CD4-positive, CD25-positive, alpha-beta regulatory T cell (primary cell): ENCODE measurements at regions not wholly inside any gene's neighbourhood (a gene's known extent, or its start where the extent isn't known, plus 50 kb on each side); places are given as distances from the start of the nearest gene placed in this dataset.
"Not testable (repeated sequence)": the region's sequence is repeated elsewhere in the genome, so short reads cannot be mapped to it uniquely, and the experiment has no call there.

ENCODE experiments used
- ATAC-seq, 2 donors: fragments of 150-1000 bp; cut with Tn5 transposase; one replicate each; pipeline ENCODE4 v1.10.0; 2021; ENCODE audit warnings: low read depth in 2 of 2, moderate number of reproducible peaks in 2 of 2, moderate library complexity in 1 of 2
- DNase-seq, 3 donors: peaks; one replicate each; pipeline versions ENCODE4 v3.0.0 to v3.0.0-alpha.2; 2012 to 2022; ENCODE audit warnings: mixed read lengths in 1 of 3
- H3K27ac ChIP-seq: one replicate; pipeline ENCODE4 v1.7.0; 2013; ENCODE audit warnings: mild to moderate bottlenecking, low read length; ENCODE audit not compliant: insufficient read depth, poor library complexity, severe bottlenecking
- H3K27me3 ChIP-seq: one replicate; pipeline ENCODE4 v1.7.0; 2013; ENCODE audit warnings: low read length; ENCODE audit not compliant: control insufficient read depth, insufficient read depth
- H3K36me3 ChIP-seq: one replicate; pipeline ENCODE4 v1.7.0; 2013; ENCODE audit warnings: mild to moderate bottlenecking, low read length, moderate library complexity; ENCODE audit not compliant: control insufficient read depth, insufficient read depth
- H3K4me1 ChIP-seq: 2 replicates; pipeline ENCODE4 v1.7.0; 2013; ENCODE audit warnings: mild to moderate bottlenecking, low read length; ENCODE audit not compliant: insufficient read depth, control insufficient read depth, poor library complexity, severe bottlenecking
- H3K4me3 ChIP-seq: one replicate; pipeline ENCODE4 v1.7.0; 2013; ENCODE audit warnings: low read depth, mild to moderate bottlenecking, low read length, moderate library complexity
- H3K9me3 ChIP-seq, 2 experiments: 1 replicate in 1 of 2; 2 replicates in 1 of 2; pipeline ENCODE4 v1.7.0; 2013; ENCODE audit warnings: low read length in 2 of 2, mild to moderate bottlenecking in 1 of 2, moderate library complexity in 1 of 2; ENCODE audit not compliant: control insufficient read depth in 2 of 2
- H3K27ac Mint-ChIP-seq, 3 donors: one replicate each; pipeline ENCODE4 v1.8.0; 2020 to 2022; ENCODE audit warnings: mild to moderate bottlenecking in 3 of 3, mixed read lengths in 3 of 3, moderate library complexity in 2 of 3
- H3K27me3 Mint-ChIP-seq: one replicate; pipeline ENCODE4 v1.8.0; 2022; ENCODE audit warnings: mild to moderate bottlenecking, mixed read lengths
- H3K36me3 Mint-ChIP-seq: one replicate; pipeline ENCODE4 v1.8.0; 2020; ENCODE audit warnings: mixed read lengths
- H3K4me1 Mint-ChIP-seq, 4 donors: one replicate each; pipeline ENCODE4 v1.8.0; 2020 to 2022; ENCODE audit warnings: mixed read lengths in 4 of 4, mild to moderate bottlenecking in 1 of 4
- H3K4me3 Mint-ChIP-seq, 4 donors: one replicate each; pipeline ENCODE4 v1.8.0; 2020 to 2022; ENCODE audit warnings: mild to moderate bottlenecking in 4 of 4, mixed read lengths in 4 of 4, moderate library complexity in 3 of 4
- H3K9me3 Mint-ChIP-seq, 7 donors: one replicate each; pipeline ENCODE4 v1.8.0; 2020 to 2022; ENCODE audit warnings: mixed read lengths in 7 of 7, mild to moderate bottlenecking in 3 of 7, moderate library complexity in 2 of 7

DNA sequence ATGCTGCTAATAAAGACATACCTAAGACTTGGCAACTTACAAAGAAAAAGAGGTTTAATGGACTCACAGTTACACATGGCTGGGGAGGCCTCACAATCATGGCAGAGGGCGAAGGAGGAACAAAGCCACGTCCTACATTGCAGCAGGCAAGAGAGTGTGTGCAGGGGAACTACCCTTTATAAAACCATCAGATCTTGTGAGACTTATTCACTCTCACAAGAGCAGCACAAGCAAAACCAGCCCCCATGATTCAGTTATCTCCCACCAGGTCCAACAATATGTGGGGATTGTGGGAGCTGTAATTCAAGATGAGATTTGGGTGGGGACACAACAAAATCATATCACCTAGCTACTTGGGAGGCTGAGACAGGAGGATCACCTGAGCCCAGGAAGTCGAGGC lies 202.4 kb downstream of the FAM43A start:
- peaks cover 2 to 22% (median 11%) of the 10 kb centered on the region in 7 donors for H3K9me3 Mint-ChIP-seq
- not testable (repeated sequence) for H3K27me3 ChIP-seq, H3K27ac ChIP-seq, DNase-seq, H3K4me1 Mint-ChIP-seq, H3K4me3 Mint-ChIP-seq, H3K36me3 Mint-ChIP-seq, H3K36me3 ChIP-seq, ATAC-seq, H3K4me1 ChIP-seq, H3K4me3 ChIP-seq, H3K27ac Mint-ChIP-seq
- H3K27me3 Mint-ChIP-seq, result peaks cover 14% of the 10 kb centered on the region
- H3K9me3 ChIP-seq, result peaks cover 15 to 19% of the 10 kb centered on the region in 2 experiments

DNA sequence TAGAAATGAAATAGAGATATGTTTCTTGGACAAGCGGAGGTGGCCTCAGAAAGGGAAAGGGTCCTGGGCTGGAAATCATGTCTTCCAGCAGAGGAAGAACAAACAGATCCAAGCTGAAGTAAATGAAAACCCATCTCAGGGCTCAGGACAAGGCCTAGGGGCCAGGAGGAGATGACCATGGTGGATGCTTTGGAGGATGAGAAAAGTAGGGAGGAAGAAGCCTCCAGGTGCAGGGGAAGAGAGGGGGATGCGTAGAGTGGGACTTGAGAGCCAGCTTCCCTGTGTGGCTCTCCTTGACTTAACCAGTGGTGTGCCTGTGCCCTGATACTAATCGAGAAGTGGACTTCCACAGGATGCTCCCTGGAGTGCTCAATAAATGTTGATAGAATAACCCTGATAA lies 203.2 kb downstream of the FAM43A start:
- H3K27ac Mint-ChIP-seq, result peak overlapping the region in 1 of 3 donors; percentile 35
- H3K9me3 ChIP-seq, result peaks cover 8 to 10% of the 10 kb centered on the region in 2 experiments
- H3K4me1 Mint-ChIP-seq, result no peaks in the 10 kb centered on the region
- H3K4me3 ChIP-seq, result no peak overlapping the region
- no peaks in the 10 kb centered on the region for H3K4me1 ChIP-seq
- H3K9me3 Mint-ChIP-seq, result peaks cover under 1 to 21% (median 9%) of the 10 kb centered on the region in 7 donors
- no peak overlapping the region for H3K4me3 Mint-ChIP-seq
- H3K36me3 ChIP-seq, result no peaks in the 10 kb centered on the region
- H3K27ac ChIP-seq, result no peak overlapping the region
- no peaks in the 10 kb centered on the region for H3K36me3 Mint-ChIP-seq
- H3K27me3 ChIP-seq, result no peaks in the 10 kb centered on the region
- peaks cover 14% of the 10 kb centered on the region for H3K27me3 Mint-ChIP-seq
- ATAC-seq (no peak), DNase-seq (no peak)

DNA sequence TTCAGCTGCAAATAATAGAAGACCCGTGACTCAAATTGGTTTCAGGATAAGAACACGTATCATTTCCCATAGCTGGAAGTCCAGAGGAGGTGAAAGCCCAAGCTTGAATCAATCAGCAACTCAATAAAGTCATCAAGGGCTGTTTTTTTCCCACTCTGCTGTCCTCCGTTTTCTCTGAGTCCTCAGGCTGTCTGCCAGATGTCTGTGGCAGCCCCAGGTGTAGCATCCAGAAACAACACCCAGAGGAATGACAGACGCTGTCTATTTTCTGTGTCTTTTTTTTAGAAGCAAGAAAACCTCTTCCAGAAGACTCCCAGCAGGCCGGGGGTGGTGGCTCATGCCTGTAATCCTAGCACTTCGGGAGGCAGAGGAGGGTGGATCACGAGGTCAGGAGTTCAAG lies 204.4 kb downstream of the FAM43A start:
- Histone ChIP-seq H3K9me3 (peaks cover 9% of the 10 kb centered on the region in 2 experiments), H3K27me3 (no peaks in the 10 kb centered on the region), H3K27ac (no peak overlapping the region), H3K4me1 (no peaks in the 10 kb centered on the region), H3K4me3 (no peak overlapping the region), H3K36me3 (no peaks in the 10 kb centered on the region)
- no peak overlapping the region for H3K4me3 Mint-ChIP-seq
- H3K27ac Mint-ChIP-seq, result no peak overlapping the region
- no peak for ATAC-seq
- H3K9me3 Mint-ChIP-seq, result peaks cover 0 to 29% (median 10%) of the 10 kb centered on the region in 7 donors
- peaks cover 22% of the 10 kb centered on the region for H3K27me3 Mint-ChIP-seq
- no peaks in the 10 kb centered on the region for H3K4me1 Mint-ChIP-seq
- no peak for DNase-seq
- H3K36me3 Mint-ChIP-seq, result no peaks in the 10 kb centered on the region

DNA sequence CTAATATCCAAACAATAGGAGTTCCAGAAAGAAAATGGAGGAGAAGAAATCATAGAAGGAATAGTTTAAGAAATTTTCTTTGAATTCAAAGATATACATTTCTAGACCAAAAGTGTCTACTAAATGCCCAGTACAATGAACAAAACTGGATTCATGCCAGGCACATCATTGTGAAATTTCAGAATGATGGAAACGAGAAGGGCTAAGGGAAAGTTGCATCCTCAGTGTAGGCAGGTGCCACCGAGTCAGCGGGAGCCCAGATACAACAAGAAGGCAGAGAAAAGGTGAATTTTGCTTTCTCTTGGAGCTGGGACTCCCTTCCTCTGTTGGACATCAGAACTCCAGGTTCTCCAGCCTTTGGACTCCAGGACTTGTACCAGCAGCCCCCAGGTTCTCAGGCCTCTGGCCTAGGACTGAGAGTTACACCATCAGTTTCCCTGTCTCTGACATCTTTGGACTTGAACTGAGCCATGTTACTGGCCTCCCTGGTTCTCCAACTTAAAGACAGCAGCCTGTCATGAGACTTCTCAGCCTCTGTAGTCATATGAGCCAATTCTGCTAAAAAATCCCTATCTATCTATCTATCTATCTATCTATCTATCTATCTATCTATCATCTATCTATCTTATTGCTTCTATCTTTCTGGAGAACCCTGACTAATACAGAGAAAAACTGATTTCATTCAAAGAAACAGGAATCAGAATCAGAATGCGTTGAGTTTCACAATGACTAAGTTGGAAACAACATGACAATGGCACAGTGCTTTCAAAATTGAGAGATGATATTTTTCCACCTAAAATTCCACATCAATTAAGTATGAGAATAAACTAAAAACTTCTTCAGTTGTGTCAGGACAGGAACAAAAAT lies 207.7 kb downstream of the FAM43A start:
- peaks cover 0 to 18% (median 12%) of the 10 kb centered on the region in 7 donors for H3K9me3 Mint-ChIP-seq
- Histone ChIP-seq H3K4me3 (no peak overlapping the region), H3K36me3 (no peaks in the 10 kb centered on the region), H3K9me3 (peaks cover 9 to 10% of the 10 kb centered on the region in 2 experiments), H3K4me1 (no peaks in the 10 kb centered on the region), H3K27ac (no peak overlapping the region), H3K27me3 (peaks cover 3% of the 10 kb centered on the region)
- no peak overlapping the region for H3K4me3 Mint-ChIP-seq
- peaks cover 33% of the 10 kb centered on the region for H3K27me3 Mint-ChIP-seq
- H3K36me3 Mint-ChIP-seq, result no peaks in the 10 kb centered on the region
- H3K4me1 Mint-ChIP-seq, result no peaks in the 10 kb centered on the region
- H3K27ac Mint-ChIP-seq, result no peak overlapping the region
- ATAC-seq, result no peak
- DNase-seq, result peak in 1 of 3 donors; percentile 11

DNA sequence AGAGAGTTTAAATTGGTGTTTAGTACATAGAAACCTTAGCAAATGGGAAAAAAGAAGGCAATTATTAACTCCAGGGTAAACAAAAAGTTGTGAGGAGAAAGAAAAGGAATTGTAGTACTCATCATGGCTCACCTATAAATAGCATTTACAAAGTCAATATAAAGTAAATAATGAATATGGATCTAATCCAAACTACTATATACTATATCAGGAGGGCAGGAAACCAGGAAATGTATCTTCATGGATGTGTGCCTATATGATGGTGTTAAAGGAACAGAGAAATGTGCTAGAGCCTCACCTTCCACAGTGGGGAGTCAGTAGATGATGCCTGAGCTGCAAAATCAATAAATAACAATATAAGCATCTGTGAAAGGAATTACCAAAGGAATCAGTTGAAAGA lies 208.9 kb downstream of the FAM43A start:
- H3K36me3 Mint-ChIP-seq, result no peaks in the 10 kb centered on the region
- H3K27me3 Mint-ChIP-seq, result peaks cover 31% of the 10 kb centered on the region
- H3K9me3 Mint-ChIP-seq, result peaks cover 0 to 18% (median 12%) of the 10 kb centered on the region in 7 donors
- no peak overlapping the region for H3K27ac ChIP-seq
- H3K4me1 ChIP-seq, result no peaks in the 10 kb centered on the region
- no peak overlapping the region for H3K4me3 Mint-ChIP-seq
- H3K9me3 ChIP-seq, result peaks cover 9 to 13% of the 10 kb centered on the region in 2 experiments
- no peaks in the 10 kb centered on the region for H3K36me3 ChIP-seq
- no peaks in the 10 kb centered on the region for H3K4me1 Mint-ChIP-seq
- peaks cover 5% of the 10 kb centered on the region for H3K27me3 ChIP-seq
- H3K4me3 ChIP-seq, result no peak overlapping the region
- DNase-seq (no peak), ATAC-seq (no peak)
- no peak overlapping the region for H3K27ac Mint-ChIP-seq

DNA sequence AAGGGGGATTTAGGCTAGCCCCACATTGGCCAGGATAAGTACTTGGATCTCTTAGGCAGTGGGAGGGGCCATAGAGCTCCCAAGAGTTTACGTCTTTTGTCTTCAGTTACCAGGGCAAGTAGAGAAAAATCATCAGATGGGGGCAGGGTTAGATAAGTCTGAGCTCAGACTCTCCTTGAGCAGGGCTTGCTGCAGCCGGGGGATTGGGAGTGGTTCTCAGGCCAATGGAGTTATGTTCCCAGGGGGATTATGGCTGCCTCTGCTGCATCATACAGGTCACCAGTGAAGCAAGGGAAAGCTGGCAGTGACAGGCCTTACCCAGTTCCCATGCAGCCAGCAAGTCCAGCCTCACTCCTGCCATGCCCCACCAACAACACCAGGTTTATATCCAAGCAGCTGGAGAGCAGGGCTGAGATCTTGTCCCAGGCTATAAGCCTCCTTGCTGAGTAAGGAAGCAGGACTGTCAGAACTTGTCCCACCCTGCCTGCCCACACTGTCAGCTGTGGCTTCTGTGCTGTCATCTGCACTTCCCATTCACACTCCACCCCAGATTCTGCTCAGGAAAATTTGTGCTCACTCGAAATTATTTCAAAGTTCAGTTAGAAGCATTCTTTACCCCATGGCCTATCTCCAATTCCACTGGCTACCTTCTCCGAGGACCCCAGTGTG lies 215.3 kb downstream of the FAM43A start:
- Histone ChIP-seq H3K27me3 (peaks cover 10% of the 10 kb centered on the region), H3K4me1 (no peaks in the 10 kb centered on the region), H3K4me3 (no peak overlapping the region), H3K36me3 (no peaks in the 10 kb centered on the region), H3K27ac (no peak overlapping the region), H3K9me3 (peaks cover 4 to 11% of the 10 kb centered on the region in 2 experiments)
- peaks cover 6% of the 10 kb centered on the region for H3K36me3 Mint-ChIP-seq
- H3K4me3 Mint-ChIP-seq, result no peak overlapping the region
- DNase-seq, result no peak
- H3K9me3 Mint-ChIP-seq, result peaks cover 0 to 22% (median 4%) of the 10 kb centered on the region in 7 donors
- H3K27me3 Mint-ChIP-seq, result peaks cover 33% of the 10 kb centered on the region
- no peak overlapping the region for H3K27ac Mint-ChIP-seq
- no peak for ATAC-seq
- H3K4me1 Mint-ChIP-seq, result no peaks in the 10 kb centered on the region

- H3K9me3 Mint-ChIP-seq, result peaks cover 0 to 22% (median 4%) of the 10 kb centered on the region in 7 donors
- H3K27ac ChIP-seq, result not testable (repeated sequence)
Observed at GRCh38 chr3:194903447-194903846, 217.8 kb downstream of the FAM43A start.

More at GRCh38 chr3:194903447-194903846, 217.8 kb downstream of the FAM43A start:
- H3K36me3 Mint-ChIP-seq, H3K27me3 ChIP-seq, H3K36me3 ChIP-seq, H3K27ac Mint-ChIP-seq, ATAC-seq, H3K4me3 Mint-ChIP-seq, H3K4me1 Mint-ChIP-seq, H3K4me1 ChIP-seq, H3K4me3 ChIP-seq, DNase-seq: not testable (repeated sequence)
- peaks cover 4 to 11% of the 10 kb centered on the region in 2 experiments for H3K9me3 ChIP-seq
- peaks cover 29% of the 10 kb centered on the region for H3K27me3 Mint-ChIP-seq
